ENCODE measurements at regions not wholly inside any gene's neighbourhood (a gene's known extent, or its start where the extent isn't known, plus 50 kb on each side); places are given as distances from the start of the nearest gene placed in this dataset.
"Not testable (repeated sequence)": the region's sequence is repeated elsewhere in the genome, so short reads cannot be mapped to it uniquely, and the experiment has no call there.

- H3K27me3 ChIP-seq; H3K4me1 ChIP-seq; DNase-seq (ENCODE audit: low spot score in 2 of 2); H3K36me3 ChIP-seq; H3K9me3 ChIP-seq; intact Hi-C loops (cut with DNase I; ENCODE audit: low total_unique reads); H3K4me3 ChIP-seq; H3K27ac ChIP-seq: not testable (repeated sequence)
Measured at GRCh38 chr16:46382791-46383541, 238.2 kb downstream of the SHCBP1 start.

GRCh38 chr16:46382079-46382478 lies 239.1 kb downstream of the SHCBP1 start:
- DNase-seq (ENCODE audit: low spot score in 2 of 2); H3K4me1 ChIP-seq; H3K36me3 ChIP-seq; H3K4me3 ChIP-seq; intact Hi-C loops (cut with DNase I; ENCODE audit: low total_unique reads); H3K27me3 ChIP-seq; H3K9me3 ChIP-seq; H3K27ac ChIP-seq: not testable (repeated sequence)

GRCh38 chr16:46381344-46381743 lies 239.8 kb downstream of the SHCBP1 start:
- H3K36me3 ChIP-seq; H3K27ac ChIP-seq; H3K27me3 ChIP-seq; intact Hi-C loops (cut with DNase I; ENCODE audit: low total_unique reads); H3K9me3 ChIP-seq; H3K4me3 ChIP-seq; H3K4me1 ChIP-seq; DNase-seq (ENCODE audit: low spot score in 2 of 2): not testable (repeated sequence)
